ENCODE measurements at regions not wholly inside any gene's neighbourhood (a gene's known extent, or its start where the extent isn't known, plus 50 kb on each side); places are given as distances from the start of the nearest gene placed in this dataset.

- peak overlapping the region; percentile 88 for H3K4me3 ChIP-seq (ENCODE audit: low read depth, low read length)
Observed at GRCh38 chr19:27793128-27793643, 1419.8 kb downstream of the UQCRFS1 start.

GRCh38 chr19:27792576-27793127, 1420.3 kb downstream of the UQCRFS1 start:
- peak overlapping the region; percentile 88 for H3K4me3 ChIP-seq (ENCODE audit: low read depth, low read length)

- H3K4me3 ChIP-seq (ENCODE audit: low read depth, low read length), result no peak overlapping the region
Observed at GRCh38 chr19:27780367-27781075, 1432.4 kb downstream of the UQCRFS1 start.

- no peak overlapping the region for H3K4me3 ChIP-seq (ENCODE audit: low read depth, low read length)
Observed at GRCh38 chr19:27779954-27780353, 1433.0 kb downstream of the UQCRFS1 start.

DNA sequence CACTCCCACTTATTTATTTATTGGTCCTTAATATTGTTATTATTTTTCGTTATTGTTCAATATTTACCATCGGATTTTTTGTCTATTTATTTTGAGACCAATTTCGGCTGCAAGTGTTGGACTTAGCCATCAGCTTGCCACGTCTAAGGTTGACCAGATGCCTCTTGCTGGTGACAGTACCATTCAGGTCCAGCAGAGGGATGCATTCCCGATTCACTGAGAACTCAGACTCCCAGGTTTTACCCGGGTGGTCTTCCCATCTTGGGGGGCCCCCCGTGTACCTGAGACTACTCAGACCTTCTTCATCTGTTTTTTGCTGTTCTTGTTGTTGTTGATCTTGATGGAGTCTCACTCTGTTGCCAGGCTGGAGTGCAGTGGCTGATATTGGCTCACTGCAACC, 1435.2 kb downstream of the UQCRFS1 start:
- H3K4me3 ChIP-seq (ENCODE audit: low read depth, low read length), result no peak overlapping the region

- no peak overlapping the region for H3K4me3 ChIP-seq (ENCODE audit: low read depth, low read length)
Observed at GRCh38 chr19:27777242-27777641, 1435.7 kb downstream of the UQCRFS1 start.

DNA sequence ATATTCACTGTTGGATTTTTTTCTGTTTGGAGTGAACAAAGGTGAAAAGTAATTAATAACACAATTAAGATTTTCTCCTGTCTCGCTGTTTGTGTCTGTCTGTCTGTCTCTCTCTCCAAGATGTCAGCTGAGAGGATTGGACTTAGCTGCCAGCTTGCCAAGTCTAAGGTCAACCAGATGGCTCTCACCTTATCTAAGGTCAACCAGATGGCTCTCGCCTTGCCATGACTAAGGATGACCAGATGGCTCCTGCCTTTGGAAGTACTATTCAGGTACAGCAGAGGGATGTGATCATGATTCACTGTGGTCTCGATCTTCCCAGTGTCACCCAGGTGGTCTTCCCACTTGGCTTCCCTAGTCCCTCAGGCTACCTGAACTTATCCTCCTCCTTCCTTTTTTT, 1436.4 kb downstream of the UQCRFS1 start:
- H3K4me3 ChIP-seq (ENCODE audit: low read depth, low read length), result no peak overlapping the region

DNA sequence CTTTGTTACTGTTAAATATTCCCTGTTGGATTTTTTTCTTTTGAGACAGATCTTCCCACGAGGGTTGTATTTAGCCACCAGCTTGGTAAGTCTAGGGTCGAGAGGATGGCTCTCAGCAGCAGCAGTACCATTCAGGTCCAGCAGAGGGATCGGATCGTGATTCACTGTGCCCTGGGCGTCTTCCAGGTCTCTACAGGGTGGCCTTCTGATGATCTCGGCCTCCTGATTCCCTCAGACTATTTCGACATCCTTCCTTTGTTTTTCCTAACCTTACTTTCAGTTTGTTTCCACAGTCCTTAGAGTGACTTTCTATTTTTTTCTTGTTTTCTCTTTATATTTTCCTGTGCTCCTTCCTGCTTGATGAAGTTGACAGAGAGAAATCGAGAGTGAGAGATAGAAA, 1436.9 kb downstream of the UQCRFS1 start:
- H3K4me3 ChIP-seq (ENCODE audit: low read depth, low read length), result no peak overlapping the region

DNA sequence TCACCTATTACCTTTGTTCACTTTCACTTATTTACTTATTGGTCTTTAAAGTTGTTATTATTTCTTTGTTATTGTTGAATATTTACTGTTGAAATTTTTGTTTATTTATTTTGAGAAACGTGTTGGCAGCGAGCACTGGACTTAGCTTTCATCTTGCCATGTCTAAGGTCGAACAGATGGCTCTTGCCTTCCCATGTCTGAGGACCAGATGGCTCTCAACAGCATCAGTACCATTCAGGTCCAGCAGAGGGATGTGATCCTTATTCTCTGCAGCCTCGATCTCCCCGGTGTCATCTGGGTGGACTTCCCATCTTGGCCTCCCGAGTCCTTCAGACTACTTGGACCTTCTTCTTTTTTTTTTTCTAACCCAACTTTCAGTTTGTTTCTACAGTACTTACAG, 1437.6 kb downstream of the UQCRFS1 start:
- H3K4me3 ChIP-seq (ENCODE audit: low read depth, low read length), result no peak overlapping the region

GRCh38 chr19:27774827-27775226, 1438.1 kb downstream of the UQCRFS1 start:
- no peak overlapping the region for H3K4me3 ChIP-seq (ENCODE audit: low read depth, low read length)

DNA sequence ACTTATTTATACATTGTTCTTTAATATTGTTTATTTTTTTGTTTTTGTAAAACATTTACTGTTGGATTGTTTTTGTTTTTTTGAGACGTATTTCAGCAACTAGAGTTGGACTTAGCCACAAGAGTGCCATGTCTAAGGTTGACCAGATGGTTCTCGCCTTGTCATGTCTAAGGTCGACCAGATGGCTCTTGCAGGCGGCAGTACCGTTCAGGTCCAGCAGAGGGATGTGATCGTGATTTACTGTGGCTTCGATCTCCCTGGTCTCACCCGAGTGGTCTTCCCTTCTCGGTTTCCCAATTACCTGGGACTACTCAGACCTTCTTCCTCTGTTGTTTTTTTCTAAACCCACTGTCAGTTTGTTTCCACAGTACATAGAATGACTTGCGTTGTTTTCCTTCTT, 1438.6 kb downstream of the UQCRFS1 start:
- H3K4me3 ChIP-seq (ENCODE audit: low read depth, low read length), result no peak overlapping the region

DNA sequence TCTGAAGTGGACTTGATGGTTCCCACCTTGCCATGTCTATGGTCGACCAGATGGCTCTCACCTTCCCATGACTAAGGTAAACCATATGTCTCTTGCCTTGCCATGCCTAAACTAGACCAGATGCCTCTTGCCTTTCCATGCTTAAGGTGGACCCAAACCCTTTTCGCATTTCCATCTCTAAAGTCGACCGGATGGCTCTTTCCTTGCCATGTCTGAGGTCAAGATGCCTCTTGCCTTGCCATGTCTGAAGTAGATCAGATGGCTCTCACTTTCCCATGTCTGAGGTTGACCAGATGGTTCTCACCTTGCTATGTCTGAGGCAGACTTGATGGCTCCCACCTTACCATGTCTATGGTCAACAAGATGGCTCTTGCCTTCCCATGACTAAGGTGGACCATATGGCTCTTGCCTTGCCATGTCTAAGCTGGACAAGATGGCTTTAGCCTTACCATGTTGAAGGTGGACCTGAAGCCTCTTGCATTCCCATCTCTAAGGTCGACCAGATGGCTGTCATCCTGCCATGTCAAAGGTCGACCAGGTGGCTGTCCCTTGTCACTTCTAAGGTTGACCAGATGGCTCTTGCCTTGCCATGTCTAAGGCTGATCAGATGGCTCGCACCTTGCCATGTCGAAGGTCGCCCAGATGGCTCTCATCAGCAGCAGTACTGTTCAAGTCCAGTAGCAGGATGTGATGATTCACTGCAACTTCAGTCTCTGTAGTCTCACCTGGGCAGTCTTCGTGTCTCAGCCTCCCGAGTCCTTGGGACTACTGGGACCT, 1439.4 kb downstream of the UQCRFS1 start:
- H3K4me3 ChIP-seq (ENCODE audit: low read depth, low read length), result no peak overlapping the region

GRCh38 chr19:27772059-27772458, 1440.9 kb downstream of the UQCRFS1 start:
- H3K4me3 ChIP-seq (ENCODE audit: low read depth, low read length), result no peak overlapping the region

GRCh38 chr19:27770095-27770494, 1442.9 kb downstream of the UQCRFS1 start:
- H3K4me3 ChIP-seq (ENCODE audit: low read depth, low read length), result no peak overlapping the region

- no peak overlapping the region for H3K4me3 ChIP-seq (ENCODE audit: low read depth, low read length)
Observed at GRCh38 chr19:27767234-27767633, 1445.7 kb downstream of the UQCRFS1 start.

GRCh38 chr19:27765912-27766725, 1446.8 kb downstream of the UQCRFS1 start:
- no peak overlapping the region for H3K4me3 ChIP-seq (ENCODE audit: low read depth, low read length)

GRCh38 chr19:27765397-27765796, 1447.6 kb downstream of the UQCRFS1 start:
- no peak overlapping the region for H3K4me3 ChIP-seq (ENCODE audit: low read depth, low read length)

- no peak overlapping the region for H3K4me3 ChIP-seq (ENCODE audit: low read depth, low read length)
Observed at GRCh38 chr19:27764186-27764804, 1448.7 kb downstream of the UQCRFS1 start.

- H3K4me3 ChIP-seq (ENCODE audit: low read depth, low read length), result no peak overlapping the region
Observed at GRCh38 chr19:27762933-27763332, 1450.0 kb downstream of the UQCRFS1 start.

GRCh38 chr19:27759896-27760295, 1453.1 kb downstream of the UQCRFS1 start:
- H3K4me3 ChIP-seq (ENCODE audit: low read depth, low read length), result no peak overlapping the region
